ENCODE measurements at regions not wholly inside any gene's neighbourhood (a gene's known extent, or its start where the extent isn't known, plus 50 kb on each side); places are given as distances from the start of the nearest gene placed in this dataset.

- ChIA-PET POLR2A (no interaction called here), CTCF (no interaction called here), RAD21 (ENCODE audit: low non-redundant PET in 1 of 2, low total read pairs in 2 of 2, uncharacterized antibody in 2 of 2, unreplicated experiment in 2 of 2) (no interaction called here)
- no peaks in the 10 kb centered on the region for H3K36me3 ChIP-seq (ENCODE audit: control insufficient read depth in 1 of 2, insufficient read depth in 2 of 2, low read length in 2 of 2)
- no peak overlapping the region for H3K9ac ChIP-seq (ENCODE audit: low read length)
- no peaks in the 10 kb centered on the region for H3K9me3 ChIP-seq (ENCODE audit: control insufficient read depth in 1 of 2, insufficient read depth in 1 of 2, low read depth in 1 of 2, low read length in 2 of 2)
- no peak for ATAC-seq
- H3K9me2 ChIP-seq (ENCODE audit: insufficient read depth) = no peaks in the 10 kb centered on the region
- H3K4me3 ChIP-seq (replicated peaks in 1 of 2; ENCODE audit: low read depth in 1 of 2, low read length in 2 of 2) = no peak overlapping the region
- H4K20me1 ChIP-seq (ENCODE audit: insufficient read depth) = no peaks in the 10 kb centered on the region
- no TSS peak for BruUV-seq (replicated peaks)
- H3K27ac ChIP-seq (ENCODE audit: low read depth, low read length) = no peak overlapping the region
- no peak overlapping the region for H3K4me2 ChIP-seq (ENCODE audit: low read length)
- H3K4me1 ChIP-seq (ENCODE audit: control insufficient read depth in 1 of 2, insufficient read depth in 2 of 2, low read length in 2 of 2) = no peaks in the 10 kb centered on the region
- no peak overlapping the region for H2AFZ ChIP-seq (ENCODE audit: low read depth, low read length, poor library complexity, severe bottlenecking)
- TF ChIP-seq RAD21 (IDR thresholded peaks at IDR 0.05; ENCODE audit: low read depth) (no peak), TCF7L2 (IDR thresholded peaks at IDR 0.05; ENCODE audit: borderline replicate concordance, extremely low read depth, insufficient read depth, insufficient read length) (no peak), YY1 (IDR thresholded peaks at IDR 0.05; ENCODE audit: extremely low read depth, insufficient replicate concordance, low read depth, low read length) (no peak), ZNF274 (IDR thresholded peaks at IDR 0.05; ENCODE audit: low read depth, low read length) (no peak), FOSL1 (IDR thresholded peaks at IDR 0.05; ENCODE audit: low read depth) (no peak), ZBTB33 (IDR thresholded peaks at IDR 0.05; ENCODE audit: extremely low read depth, insufficient replicate concordance, low read length) (no peak), SP1 (IDR thresholded peaks at IDR 0.05; ENCODE audit: low read depth) (no peak), CBX3 (IDR thresholded peaks at IDR 0.05; ENCODE audit: low read depth) (no peak), POLR2AphosphoS5 (IDR thresholded peaks at IDR 0.05; ENCODE audit: low read depth, low read length) (no peak), ATF3 (IDR thresholded peaks at IDR 0.05) (no peak), EGR1 (IDR thresholded peaks at IDR 0.05; ENCODE audit: low read depth) (no peak), EZH2 (IDR thresholded peaks at IDR 0.05) (no peak), CEBPB (IDR thresholded peaks at IDR 0.05; ENCODE audit: low read depth) (no peak), POLR2A (IDR thresholded peaks at IDR 0.05; ENCODE audit: borderline replicate concordance, extremely low read depth, insufficient read depth, insufficient read length) (no peak), SIN3A (IDR thresholded peaks at IDR 0.05; ENCODE audit: low read depth) (no peak)
- TF ChIP-seq, protein P1, sequence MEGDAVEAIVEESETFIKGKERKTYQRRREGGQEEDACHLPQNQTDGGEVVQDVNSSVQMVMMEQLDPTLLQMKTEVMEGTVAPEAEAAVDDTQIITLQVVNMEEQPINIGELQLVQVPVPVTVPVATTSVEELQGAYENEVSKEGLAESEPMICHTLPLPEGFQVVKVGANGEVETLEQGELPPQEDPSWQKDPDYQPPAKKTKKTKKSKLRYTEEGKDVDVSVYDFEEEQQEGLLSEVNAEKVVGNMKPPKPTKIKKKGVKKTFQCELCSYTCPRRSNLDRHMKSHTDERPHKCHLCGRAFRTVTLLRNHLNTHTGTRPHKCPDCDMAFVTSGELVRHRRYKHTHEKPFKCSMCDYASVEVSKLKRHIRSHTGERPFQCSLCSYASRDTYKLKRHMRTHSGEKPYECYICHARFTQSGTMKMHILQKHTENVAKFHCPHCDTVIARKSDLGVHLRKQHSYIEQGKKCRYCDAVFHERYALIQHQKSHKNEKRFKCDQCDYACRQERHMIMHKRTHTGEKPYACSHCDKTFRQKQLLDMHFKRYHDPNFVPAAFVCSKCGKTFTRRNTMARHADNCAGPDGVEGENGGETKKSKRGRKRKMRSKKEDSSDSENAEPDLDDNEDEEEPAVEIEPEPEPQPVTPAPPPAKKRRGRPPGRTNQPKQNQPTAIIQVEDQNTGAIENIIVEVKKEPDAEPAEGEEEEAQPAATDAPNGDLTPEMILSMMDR (IDR thresholded peaks at IDR 0.05 in 2 of 3, conservative IDR thresholded peaks at IDR 0.05 in 1 of 3; ENCODE audit: borderline replicate concordance in 1 of 3, insufficient read depth in 1 of 3, low read depth in 2 of 3, low read length in 2 of 3) = no peak
- intact Hi-C loops (cut with micrococcal nuclease) = no loop called here
- H3K27me3 ChIP-seq (ENCODE audit: insufficient read depth, low read length) = no peaks in the 10 kb centered on the region; the same call in 1 of the 2 replicates
- no peaks in the 10 kb centered on the region for H3K79me2 ChIP-seq (ENCODE audit: insufficient read depth, low read length)
- no peak for DNase-seq (ENCODE audit: low read depth, low spot score)
These were observed 130.1 kb upstream of the PIEZO2 start for GRCh38 chr18:11279461-11279860.

Measured in HCT116 (cell line).